B cell (primary cell): ENCODE measurements at regions not wholly inside any gene's neighbourhood (a gene's known extent, or its start where the extent isn't known, plus 50 kb on each side); places are given as distances from the start of the nearest gene placed in this dataset.

ENCODE experiments used
- ATAC-seq: fragments of 200-7000 bp; cut with Tn5 transposase; one replicate; pipeline ENCODE4 v1.10.0; 2021; ENCODE audit warnings: low read depth, mild to moderate bottlenecking, moderate number of reproducible peaks, moderate library complexity
- CTCF ChIA-PET: fragments of 350-600 bp; sonication (Branson Sonifier 250); formaldehyde crosslinking; loops from one replicate; lab custom pipeline; 2021; ENCODE audit warnings: antibody characterized with exemption, inconsistent platforms; lab: Charles Lee
- POLR2A ChIA-PET: fragments of 350-600 bp; sonication (Branson Sonifier 250); formaldehyde crosslinking; loops from one replicate; lab custom pipeline; 2021; ENCODE audit warnings: antibody characterized with exemption; lab: Charles Lee
- DNase-seq: peaks from one replicate; pipeline ENCODE4 v3.0.0; 2013
- H2AFZ ChIP-seq: 2 replicates; pipeline ENCODE4 v1.6.1; 2012; ENCODE audit warnings: mild to moderate bottlenecking, low read depth, low read length; ENCODE audit not compliant: insufficient read depth, poor library complexity, severe bottlenecking
- H3K27ac ChIP-seq, 2 donors: 1 replicate in 1 of 2; 2 replicates in 1 of 2; pipeline ENCODE4 v1.5.1; 2012 to 2013; ENCODE audit warnings: low read length in 2 of 2, mild to moderate bottlenecking in 2 of 2, moderate library complexity in 1 of 2
- H3K27me3 ChIP-seq, 4 experiments: fragments of 200-600 bp in 1 of 4; sonication (generic) in 1 of 4; replicated peaks in 1 of 4; 1 replicate in 2 of 4; 2 replicates in 2 of 4; pipeline versions ENCODE4 v1.6.1 to v1.7.0; 2013 to 2016; ENCODE audit warnings: low read length in 3 of 4, mild to moderate bottlenecking in 2 of 4, mixed read lengths in 1 of 4, moderate library complexity in 1 of 4; ENCODE audit not compliant: insufficient read depth in 4 of 4, control insufficient read depth in 3 of 4; ENCODE audit errors: control extremely low read depth in 1 of 4
- H3K36me3 ChIP-seq, 2 experiments: replicated peaks in 1 of 2; 1 replicate in 1 of 2; 2 replicates in 1 of 2; pipeline versions ENCODE4 v1.6.1 to v1.7.1; 2013; ENCODE audit warnings: low read length in 1 of 2; ENCODE audit not compliant: insufficient read depth in 2 of 2, control insufficient read depth in 1 of 2; ENCODE audit errors: control extremely low read depth in 1 of 2, extremely low read depth in 1 of 2
- H3K4me1 ChIP-seq, 2 donors: fragments of 200-600 bp in 1 of 2; sonication (generic) in 1 of 2; 1 replicate in 1 of 2; 2 replicates in 1 of 2; pipeline versions ENCODE4 v1.5.1 to v1.6.1; 2013 to 2017; ENCODE audit warnings: low read length in 2 of 2; ENCODE audit not compliant: control insufficient read depth in 2 of 2, insufficient read depth in 2 of 2
- H3K4me2 ChIP-seq: replicated peaks from 2 replicates; pipeline ENCODE3; 2012; ENCODE audit warnings: mild to moderate bottlenecking, low read depth, low read length; ENCODE audit not compliant: poor library complexity, severe bottlenecking
- H3K4me3 ChIP-seq, 5 experiments: fragments of 200-600 bp in 1 of 5; sonication (generic) in 1 of 5; 1 replicate in 3 of 5; 2 replicates in 2 of 5; pipeline versions ENCODE4 v1.5.1 to v1.7.0; 2011 to 2016; ENCODE audit warnings: low read length in 4 of 5, mild to moderate bottlenecking in 4 of 5, low read depth in 2 of 5, control low read depth in 1 of 5, moderate library complexity in 1 of 5; ENCODE audit not compliant: insufficient read depth in 1 of 5; ENCODE audit errors: control extremely low read depth in 1 of 5, extremely low read depth in 1 of 5
- H3K79me2 ChIP-seq: fragments of 200-600 bp; sonication (generic); one replicate; pipeline ENCODE4 v1.6.0; 2016; ENCODE audit warnings: low read length; ENCODE audit not compliant: control insufficient read depth, insufficient read depth
- H3K9ac ChIP-seq: fragments of 200-600 bp; sonication (generic); 2 replicates; pipeline ENCODE4 v1.6.1; 2017; ENCODE audit warnings: mild to moderate bottlenecking, low read length, moderate library complexity
- H3K9me3 ChIP-seq, 3 donors: one replicate each; pipeline versions ENCODE4 v1.6.1 to v1.7.1; 2013; ENCODE audit warnings: low read length in 2 of 3; ENCODE audit not compliant: control insufficient read depth in 2 of 3, insufficient read depth in 1 of 3; ENCODE audit errors: control extremely low read depth in 1 of 3
- H4K20me1 ChIP-seq: 2 replicates; pipeline ENCODE4 v1.6.0; 2012; ENCODE audit warnings: mild to moderate bottlenecking, low read length; ENCODE audit not compliant: insufficient read depth, control insufficient read depth, poor library complexity, severe bottlenecking
- H3K27ac Mint-ChIP-seq: one replicate; pipeline ENCODE4 v1.8.0; 2021; ENCODE audit warnings: mixed read lengths
- H3K27me3 Mint-ChIP-seq: one replicate; pipeline ENCODE4 v1.8.0; 2021; ENCODE audit warnings: mixed read lengths
- H3K4me1 Mint-ChIP-seq: one replicate; pipeline ENCODE4 v1.8.0; 2021; ENCODE audit warnings: mixed read lengths
- H3K4me3 Mint-ChIP-seq: one replicate; pipeline ENCODE4 v1.8.0; 2021; ENCODE audit warnings: mixed read lengths
- H3K9me3 Mint-ChIP-seq: one replicate; pipeline ENCODE4 v1.8.0; 2022; ENCODE audit warnings: mixed read lengths; ENCODE audit not compliant: insufficient read depth
- CTCF ChIP-seq: fragments of 200-600 bp; IDR thresholded peaks from one replicate; pipeline ENCODE4 v1.8.0; 2022; ENCODE audit warnings: antibody characterized with exemption, mild to moderate bottlenecking
- EZH2 ChIP-seq: IDR thresholded peaks from 2 replicates; pipeline ENCODE4 v1.6.1; 2012; ENCODE audit warnings: borderline replicate concordance, low read depth, mild to moderate bottlenecking, moderate library complexity, low read length; ENCODE audit not compliant: insufficient read depth, poor library complexity, severe bottlenecking
- WGBS: methylation state at CpG from one replicate; pipeline ENCODE4 v1.1.5; 2013; ENCODE audit warnings: missing lambda C conversion rate; ENCODE audit not compliant: insufficient coverage; 5-methylcytosine and 5-hydroxymethylcytosine counted together
- intact Hi-C: fragments of 100-400 bp; cut with micrococcal nuclease; formaldehyde crosslinking; loops from one replicate; pipeline ENCODE4 v1.10.0; 2022

DNA sequence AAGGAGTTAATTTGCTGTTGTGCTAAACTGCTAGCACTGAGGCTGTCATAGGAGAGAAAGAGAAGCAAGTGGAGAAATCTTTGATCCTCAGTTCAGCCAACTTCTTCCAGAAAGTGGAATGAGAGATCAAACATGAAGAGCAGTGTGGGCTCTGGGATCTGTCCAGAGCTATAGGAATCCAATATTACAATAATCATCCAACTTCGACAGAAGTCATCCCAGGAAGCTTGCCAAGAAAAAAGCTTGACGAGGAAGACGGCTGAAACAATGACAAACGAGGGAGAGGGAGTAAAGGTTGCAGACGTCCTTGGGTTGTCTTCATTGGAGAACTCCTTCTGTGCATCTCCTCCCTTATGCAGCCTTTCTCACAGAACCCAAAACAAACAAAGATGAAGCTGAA is 496.2 kb downstream of the INSC start:
- no peaks in the 10 kb centered on the region for H3K27me3 ChIP-seq
- H3K4me1 Mint-ChIP-seq, result no peaks in the 10 kb centered on the region
- ChIA-PET POLR2A (no interaction called here), CTCF (no interaction called here)
- no peak overlapping the region for H3K9ac ChIP-seq
- intact Hi-C loops, result no loop called here
- TF ChIP-seq CTCF, result no peak
- TF ChIP-seq EZH2, result no peak
- H4K20me1 ChIP-seq, result no peaks in the 10 kb centered on the region
- H3K27ac Mint-ChIP-seq, result no peak overlapping the region
- H2AFZ ChIP-seq, result no peak overlapping the region
- no peaks in the 10 kb centered on the region for H3K27me3 Mint-ChIP-seq
- H3K9me3 Mint-ChIP-seq, result peaks cover 3% of the 10 kb centered on the region
- no CpG with 5 or more reads among the region's 5 CpGs for WGBS
- no peak overlapping the region for H3K4me3 Mint-ChIP-seq
- no peak overlapping the region for H3K27ac ChIP-seq
- no peaks in the 10 kb centered on the region for H3K79me2 ChIP-seq
- H3K4me2 ChIP-seq, result no peak overlapping the region
- H3K4me1 ChIP-seq, result no peaks in the 10 kb centered on the region
- no peak for DNase-seq
- no peak for ATAC-seq
- H3K36me3 ChIP-seq, result no peaks in the 10 kb centered on the region
- H3K9me3 ChIP-seq, result no peaks in the 10 kb centered on the region
- H3K4me3 ChIP-seq, result no peak overlapping the region

GRCh38 chr11:15613251-15613650 is 498.5 kb downstream of the INSC start:
- Histone ChIP-seq H4K20me1 (no peaks in the 10 kb centered on the region), H3K4me1 (no peaks in the 10 kb centered on the region), H3K9ac (no peak overlapping the region), H3K9me3 (no peaks in the 10 kb centered on the region), H2AFZ (no peak overlapping the region), H3K4me3 (no peak overlapping the region), H3K27ac (no peak overlapping the region), H3K79me2 (no peaks in the 10 kb centered on the region), H3K36me3 (no peaks in the 10 kb centered on the region), H3K27me3 (no peaks in the 10 kb centered on the region), H3K4me2 (no peak overlapping the region)
- intact Hi-C loops, result no loop called here
- H3K9me3 Mint-ChIP-seq, result peaks cover 3% of the 10 kb centered on the region
- POLR2A ChIA-PET, result no interaction called here
- H3K4me3 Mint-ChIP-seq, result no peak overlapping the region
- no peak overlapping the region for H3K27ac Mint-ChIP-seq
- CTCF ChIA-PET, result no interaction called here
- no peak for ATAC-seq
- no peaks in the 10 kb centered on the region for H3K27me3 Mint-ChIP-seq
- no peak for DNase-seq
- no CpG with 5 or more reads among the region's 1 CpG for WGBS
- H3K4me1 Mint-ChIP-seq, result no peaks in the 10 kb centered on the region
- TF ChIP-seq EZH2 (no peak), CTCF (no peak)
